ENCODE measurements at regions not wholly inside any gene's neighbourhood (a gene's known extent, or its start where the extent isn't known, plus 50 kb on each side); places are given as distances from the start of the nearest gene placed in this dataset.
A peak's percentile ranks its signal among the peaks of the same experiment; 100 is the strongest.
"Not testable (repeated sequence)": the region's sequence is repeated elsewhere in the genome, so short reads cannot be mapped to it uniquely, and the experiment has no call there.

GRCh38 chr3:150238995-150239619 lies 169.0 kb upstream of the TSC22D2 start:
- peak; percentile 35 for DNase-seq

GRCh38 chr3:150238048-150238802 lies 169.9 kb upstream of the TSC22D2 start:
- DNase-seq, result no peak

GRCh38 chr3:150237490-150237889 lies 170.6 kb upstream of the TSC22D2 start:
- DNase-seq, result peak; percentile 70

- peak; percentile 86 for DNase-seq
Measured at GRCh38 chr3:150236316-150237082, 171.6 kb upstream of the TSC22D2 start.

GRCh38 chr3:150235799-150236198 lies 172.3 kb upstream of the TSC22D2 start:
- DNase-seq, result peak; percentile 96

- DNase-seq, result peak; percentile 82
Measured at GRCh38 chr3:150232992-150233451, 175.1 kb upstream of the TSC22D2 start.

GRCh38 chr3:150230037-150230436 lies 178.1 kb upstream of the TSC22D2 start:
- no peak for DNase-seq

- not testable (repeated sequence) for DNase-seq
Measured at GRCh38 chr3:150228626-150229025, 179.5 kb upstream of the TSC22D2 start.

GRCh38 chr3:150227839-150228238 lies 180.3 kb upstream of the TSC22D2 start:
- peak; percentile 77 for DNase-seq

- DNase-seq, result no peak
Measured at GRCh38 chr3:150225986-150226385, 182.1 kb upstream of the TSC22D2 start.

GRCh38 chr3:150223558-150223957 lies 184.5 kb upstream of the TSC22D2 start:
- no peak for DNase-seq

GRCh38 chr3:150222691-150223489 lies 185.2 kb upstream of the TSC22D2 start:
- DNase-seq, result no peak

- no peak for DNase-seq
Measured at GRCh38 chr3:150221904-150222523, 186.1 kb upstream of the TSC22D2 start.

- DNase-seq, result peak; percentile 58
Measured at GRCh38 chr3:150220799-150221198, 187.3 kb upstream of the TSC22D2 start.

- DNase-seq, result no peak
Measured at GRCh38 chr3:150220041-150220440, 188.1 kb upstream of the TSC22D2 start.

GRCh38 chr3:150218841-150219240 lies 189.3 kb upstream of the TSC22D2 start:
- DNase-seq, result no peak

- no peak for DNase-seq
Measured at GRCh38 chr3:150218236-150218635, 189.9 kb upstream of the TSC22D2 start.

- DNase-seq, result no peak
Measured at GRCh38 chr3:150217691-150218090, 190.4 kb upstream of the TSC22D2 start.

GRCh38 chr3:150216866-150217600 lies 191.1 kb upstream of the TSC22D2 start:
- DNase-seq, result no peak

- DNase-seq, result peak; percentile 69
Measured at GRCh38 chr3:150216041-150216811, 191.9 kb upstream of the TSC22D2 start.

GRCh38 chr3:150215616-150216015 lies 192.5 kb upstream of the TSC22D2 start:
- no peak for DNase-seq

All from fibroblast of skin of right biceps (primary cell).